ENCODE measurements at regions not wholly inside any gene's neighbourhood (a gene's known extent, or its start where the extent isn't known, plus 50 kb on each side); places are given as distances from the start of the nearest gene placed in this dataset.

DNA sequence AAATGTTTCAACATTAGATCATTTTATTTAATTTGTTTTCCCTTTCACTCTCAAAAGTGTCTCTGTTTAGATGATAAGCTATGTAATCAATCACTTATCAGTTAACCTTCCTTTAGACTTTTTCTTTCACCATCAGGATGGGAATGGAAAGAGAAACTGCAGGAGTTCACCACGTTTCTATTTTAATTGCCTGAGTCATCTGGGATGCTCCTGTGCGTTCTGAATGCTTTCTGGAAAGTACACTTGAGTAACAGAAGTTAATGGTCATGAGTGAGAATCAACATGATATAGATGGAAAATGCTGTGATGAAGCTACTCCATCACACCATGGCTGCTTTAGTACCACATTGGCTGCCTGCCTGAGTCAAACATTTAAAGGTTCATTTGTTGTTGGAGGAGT lies 783.3 kb upstream of the CDH9 start:
- H3K4me3 ChIP-seq (replicated peaks; ENCODE audit: insufficient read depth, low read length): no peak overlapping the region
- no peak for DNase-seq (ENCODE audit: low read depth in 1 of 2, low spot score in 1 of 2)
- TF ChIP-seq, protein P1, sequence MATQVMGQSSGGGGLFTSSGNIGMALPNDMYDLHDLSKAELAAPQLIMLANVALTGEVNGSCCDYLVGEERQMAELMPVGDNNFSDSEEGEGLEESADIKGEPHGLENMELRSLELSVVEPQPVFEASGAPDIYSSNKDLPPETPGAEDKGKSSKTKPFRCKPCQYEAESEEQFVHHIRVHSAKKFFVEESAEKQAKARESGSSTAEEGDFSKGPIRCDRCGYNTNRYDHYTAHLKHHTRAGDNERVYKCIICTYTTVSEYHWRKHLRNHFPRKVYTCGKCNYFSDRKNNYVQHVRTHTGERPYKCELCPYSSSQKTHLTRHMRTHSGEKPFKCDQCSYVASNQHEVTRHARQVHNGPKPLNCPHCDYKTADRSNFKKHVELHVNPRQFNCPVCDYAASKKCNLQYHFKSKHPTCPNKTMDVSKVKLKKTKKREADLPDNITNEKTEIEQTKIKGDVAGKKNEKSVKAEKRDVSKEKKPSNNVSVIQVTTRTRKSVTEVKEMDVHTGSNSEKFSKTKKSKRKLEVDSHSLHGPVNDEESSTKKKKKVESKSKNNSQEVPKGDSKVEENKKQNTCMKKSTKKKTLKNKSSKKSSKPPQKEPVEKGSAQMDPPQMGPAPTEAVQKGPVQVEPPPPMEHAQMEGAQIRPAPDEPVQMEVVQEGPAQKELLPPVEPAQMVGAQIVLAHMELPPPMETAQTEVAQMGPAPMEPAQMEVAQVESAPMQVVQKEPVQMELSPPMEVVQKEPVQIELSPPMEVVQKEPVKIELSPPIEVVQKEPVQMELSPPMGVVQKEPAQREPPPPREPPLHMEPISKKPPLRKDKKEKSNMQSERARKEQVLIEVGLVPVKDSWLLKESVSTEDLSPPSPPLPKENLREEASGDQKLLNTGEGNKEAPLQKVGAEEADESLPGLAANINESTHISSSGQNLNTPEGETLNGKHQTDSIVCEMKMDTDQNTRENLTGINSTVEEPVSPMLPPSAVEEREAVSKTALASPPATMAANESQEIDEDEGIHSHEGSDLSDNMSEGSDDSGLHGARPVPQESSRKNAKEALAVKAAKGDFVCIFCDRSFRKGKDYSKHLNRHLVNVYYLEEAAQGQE (IDR thresholded peaks at IDR 0.05; ENCODE audit: insufficient replicate concordance, low read depth): no peak
- TF ChIP-seq GABPA (IDR thresholded peaks at IDR 0.05; ENCODE audit: low read depth) (no peak), POLR2AphosphoS5 (IDR thresholded peaks at IDR 0.05; ENCODE audit: low read depth) (no peak), SPI1 (IDR thresholded peaks at IDR 0.05; ENCODE audit: borderline replicate concordance, low read depth) (no peak)
- TF ChIP-seq, protein P2, sequence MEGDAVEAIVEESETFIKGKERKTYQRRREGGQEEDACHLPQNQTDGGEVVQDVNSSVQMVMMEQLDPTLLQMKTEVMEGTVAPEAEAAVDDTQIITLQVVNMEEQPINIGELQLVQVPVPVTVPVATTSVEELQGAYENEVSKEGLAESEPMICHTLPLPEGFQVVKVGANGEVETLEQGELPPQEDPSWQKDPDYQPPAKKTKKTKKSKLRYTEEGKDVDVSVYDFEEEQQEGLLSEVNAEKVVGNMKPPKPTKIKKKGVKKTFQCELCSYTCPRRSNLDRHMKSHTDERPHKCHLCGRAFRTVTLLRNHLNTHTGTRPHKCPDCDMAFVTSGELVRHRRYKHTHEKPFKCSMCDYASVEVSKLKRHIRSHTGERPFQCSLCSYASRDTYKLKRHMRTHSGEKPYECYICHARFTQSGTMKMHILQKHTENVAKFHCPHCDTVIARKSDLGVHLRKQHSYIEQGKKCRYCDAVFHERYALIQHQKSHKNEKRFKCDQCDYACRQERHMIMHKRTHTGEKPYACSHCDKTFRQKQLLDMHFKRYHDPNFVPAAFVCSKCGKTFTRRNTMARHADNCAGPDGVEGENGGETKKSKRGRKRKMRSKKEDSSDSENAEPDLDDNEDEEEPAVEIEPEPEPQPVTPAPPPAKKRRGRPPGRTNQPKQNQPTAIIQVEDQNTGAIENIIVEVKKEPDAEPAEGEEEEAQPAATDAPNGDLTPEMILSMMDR (IDR thresholded peaks at IDR 0.05; ENCODE audit: insufficient read depth, low read length): no peak
- H3K27me3 ChIP-seq (ENCODE audit: insufficient read depth, poor library complexity, severe bottlenecking): no peaks in the 10 kb centered on the region
- H3K27ac ChIP-seq (replicated peaks): no peak overlapping the region

- no peak overlapping the region for H3K27ac ChIP-seq (replicated peaks)
- no peak for DNase-seq (ENCODE audit: low read depth in 1 of 2, low spot score in 1 of 2)
- no peak overlapping the region for H3K4me3 ChIP-seq (replicated peaks; ENCODE audit: insufficient read depth, low read length)
- TF ChIP-seq SPI1 (IDR thresholded peaks at IDR 0.05; ENCODE audit: borderline replicate concordance, low read depth) (no peak), POLR2AphosphoS5 (IDR thresholded peaks at IDR 0.05; ENCODE audit: low read depth) (no peak), GABPA (IDR thresholded peaks at IDR 0.05; ENCODE audit: low read depth) (no peak)
- TF ChIP-seq, protein P2 (IDR thresholded peaks at IDR 0.05; ENCODE audit: insufficient read depth, low read length): no peak
- TF ChIP-seq, protein P1 (IDR thresholded peaks at IDR 0.05; ENCODE audit: insufficient replicate concordance, low read depth): no peak
- no peaks in the 10 kb centered on the region for H3K27me3 ChIP-seq (ENCODE audit: insufficient read depth, poor library complexity, severe bottlenecking)
Observed at GRCh38 chr5:27818888-27819287, 780.5 kb upstream of the CDH9 start.

DNA sequence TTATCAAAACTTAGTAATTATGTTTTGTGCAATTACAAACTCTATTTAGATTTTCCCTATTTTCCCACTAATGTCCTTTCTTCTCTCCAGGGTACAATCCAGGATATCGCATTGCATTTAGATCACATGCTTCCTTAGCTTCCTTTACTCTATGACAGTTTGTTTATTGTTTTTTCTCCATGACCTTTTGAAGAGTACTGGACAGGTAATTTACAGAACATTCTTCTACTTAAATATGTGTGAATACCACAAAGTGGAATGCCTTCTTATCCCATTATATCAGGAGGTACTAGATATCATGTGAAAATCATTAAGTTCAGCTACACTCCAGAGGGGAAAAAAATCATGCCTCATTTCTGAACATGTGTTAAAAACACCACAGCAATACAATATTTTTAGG lies 776.6 kb upstream of the CDH9 start:
- Histone ChIP-seq H3K27me3 (ENCODE audit: insufficient read depth, poor library complexity, severe bottlenecking) (no peaks in the 10 kb centered on the region), H3K27ac (replicated peaks) (no peak overlapping the region), H3K4me3 (replicated peaks; ENCODE audit: insufficient read depth, low read length) (no peak overlapping the region)
- DNase-seq (ENCODE audit: low read depth in 1 of 2, low spot score in 1 of 2): no peak
- TF ChIP-seq GABPA (IDR thresholded peaks at IDR 0.05; ENCODE audit: low read depth) (no peak), POLR2AphosphoS5 (IDR thresholded peaks at IDR 0.05; ENCODE audit: low read depth) (no peak), SPI1 (IDR thresholded peaks at IDR 0.05; ENCODE audit: borderline replicate concordance, low read depth) (no peak)
- TF ChIP-seq, protein P2 (IDR thresholded peaks at IDR 0.05; ENCODE audit: insufficient read depth, low read length): no peak
- TF ChIP-seq, protein P1 (IDR thresholded peaks at IDR 0.05; ENCODE audit: insufficient replicate concordance, low read depth): no peak

All from HL-60 (cell line).